GM21528 (cell line): ENCODE measurements at regions not wholly inside any gene's neighbourhood (a gene's known extent, or its start where the extent isn't known, plus 50 kb on each side); places are given as distances from the start of the nearest gene placed in this dataset.

Experiments
- ATAC-seq: cut with Tn5 transposase; IDR thresholded peaks from one replicate; pipeline ENCODE4 v1.9.1; 2021; ENCODE audit warnings: mild to moderate bottlenecking, moderate library complexity; ENCODE audit not compliant: unreplicated experiment, low FRiP score

- no peak for ATAC-seq
Observed at GRCh38 chr2:157935378-157935906, 59.3 kb upstream of the ACVR1 start.

- ATAC-seq: no peak
Observed at GRCh38 chr2:157934684-157935377, 58.7 kb upstream of the ACVR1 start.

GRCh38 chr2:157933160-157933920 lies 57.2 kb upstream of the ACVR1 start:
- no peak for ATAC-seq

GRCh38 chr2:157932480-157933159 lies 56.5 kb upstream of the ACVR1 start:
- ATAC-seq: no peak

GRCh38 chr2:157931542-157931941 lies 55.4 kb upstream of the ACVR1 start:
- ATAC-seq: no peak

- no peak for ATAC-seq
Observed at GRCh38 chr2:157930728-157931127, 54.6 kb upstream of the ACVR1 start.

- no peak for ATAC-seq
Observed at GRCh38 chr2:157929871-157930667, 53.9 kb upstream of the ACVR1 start.

- no peak for ATAC-seq
Observed at GRCh38 chr2:157928372-157928771, 52.2 kb upstream of the ACVR1 start.

- ATAC-seq: no peak
Observed at GRCh38 chr2:157927155-157927554, 51.0 kb upstream of the ACVR1 start.
